ENCODE measurements at regions not wholly inside any gene's neighbourhood (a gene's known extent, or its start where the extent isn't known, plus 50 kb on each side); places are given as distances from the start of the nearest gene placed in this dataset.

GRCh38 chr7:41039981-41040380 lies 662.9 kb downstream of the INHBA start:
- DNase-seq: peak; percentile 21

GRCh38 chr7:41039386-41039953 lies 663.4 kb downstream of the INHBA start:
- DNase-seq: no peak

GRCh38 chr7:41038211-41038610 lies 664.7 kb downstream of the INHBA start:
- DNase-seq: no peak

- DNase-seq: no peak
Observed at GRCh38 chr7:41037691-41038090, 665.2 kb downstream of the INHBA start.

GRCh38 chr7:41035794-41036193 lies 667.1 kb downstream of the INHBA start:
- no peak for DNase-seq

GRCh38 chr7:41033500-41033899 lies 669.4 kb downstream of the INHBA start:
- DNase-seq: no peak

- no peak for DNase-seq
Observed at GRCh38 chr7:41030673-41031072, 672.2 kb downstream of the INHBA start.

GRCh38 chr7:41029072-41029499 lies 673.8 kb downstream of the INHBA start:
- no peak for DNase-seq

GRCh38 chr7:41028580-41028979 lies 674.3 kb downstream of the INHBA start:
- no peak for DNase-seq

GRCh38 chr7:41027428-41028115 lies 675.3 kb downstream of the INHBA start:
- no peak for DNase-seq

- no peak for DNase-seq
Observed at GRCh38 chr7:41024126-41024525, 678.8 kb downstream of the INHBA start.

GRCh38 chr7:41020056-41020455 lies 682.8 kb downstream of the INHBA start:
- DNase-seq: no peak

GRCh38 chr7:41013117-41013516 lies 689.8 kb downstream of the INHBA start:
- DNase-seq: no peak

GRCh38 chr7:41012041-41012440 lies 690.8 kb downstream of the INHBA start:
- DNase-seq: no peak

- no peak for DNase-seq
Observed at GRCh38 chr7:41010967-41011366, 691.9 kb downstream of the INHBA start.

GRCh38 chr7:41010418-41010817 lies 692.5 kb downstream of the INHBA start:
- DNase-seq: no peak

GRCh38 chr7:41007811-41008210 lies 695.1 kb downstream of the INHBA start:
- DNase-seq: no peak

GRCh38 chr7:41007351-41007751 lies 695.5 kb downstream of the INHBA start:
- no peak for DNase-seq

GRCh38 chr7:41006306-41006995 lies 696.4 kb downstream of the INHBA start:
- DNase-seq: no peak

- no peak for DNase-seq
Observed at GRCh38 chr7:41005374-41005901, 697.5 kb downstream of the INHBA start.

- DNase-seq: no peak
Observed at GRCh38 chr7:41003977-41004376, 698.9 kb downstream of the INHBA start.

- DNase-seq: no peak
Observed at GRCh38 chr7:41003611-41003940, 699.3 kb downstream of the INHBA start.
